ENCODE measurements at regions not wholly inside any gene's neighbourhood (a gene's known extent, or its start where the extent isn't known, plus 50 kb on each side); places are given as distances from the start of the nearest gene placed in this dataset.

DNA sequence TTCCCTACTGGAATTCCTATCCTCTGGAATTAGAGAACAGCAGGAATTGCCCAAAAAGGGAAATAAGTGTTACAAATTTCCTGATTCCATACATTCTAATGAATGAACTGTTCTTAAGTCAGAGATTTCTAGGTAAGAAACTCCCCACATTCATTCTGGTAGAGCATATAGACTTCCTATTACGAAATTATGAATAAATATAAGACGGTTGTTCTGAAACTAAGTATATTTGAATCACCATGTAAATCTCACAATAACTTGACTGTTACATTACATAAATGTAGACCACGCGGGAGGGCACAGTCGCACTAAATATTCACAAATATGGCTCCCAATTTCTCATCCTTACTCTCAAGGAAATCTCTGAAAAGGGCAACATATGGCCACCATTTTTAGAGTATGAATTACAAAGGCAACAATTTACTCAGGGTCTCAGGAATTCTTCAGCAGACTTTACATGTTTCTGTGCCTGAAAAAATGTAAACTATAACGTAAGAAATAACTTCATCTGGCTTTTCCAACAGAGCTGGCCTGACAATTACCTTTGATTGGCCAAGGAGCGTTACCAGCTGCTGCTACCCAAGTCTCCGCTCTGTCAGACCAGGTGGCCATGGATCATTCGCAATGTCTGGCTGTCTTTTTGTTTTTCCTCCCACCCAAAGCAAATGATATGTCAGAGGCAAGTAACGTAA is 115.8 kb downstream of the MPP7 start:
- TF ChIP-seq, protein P1, sequence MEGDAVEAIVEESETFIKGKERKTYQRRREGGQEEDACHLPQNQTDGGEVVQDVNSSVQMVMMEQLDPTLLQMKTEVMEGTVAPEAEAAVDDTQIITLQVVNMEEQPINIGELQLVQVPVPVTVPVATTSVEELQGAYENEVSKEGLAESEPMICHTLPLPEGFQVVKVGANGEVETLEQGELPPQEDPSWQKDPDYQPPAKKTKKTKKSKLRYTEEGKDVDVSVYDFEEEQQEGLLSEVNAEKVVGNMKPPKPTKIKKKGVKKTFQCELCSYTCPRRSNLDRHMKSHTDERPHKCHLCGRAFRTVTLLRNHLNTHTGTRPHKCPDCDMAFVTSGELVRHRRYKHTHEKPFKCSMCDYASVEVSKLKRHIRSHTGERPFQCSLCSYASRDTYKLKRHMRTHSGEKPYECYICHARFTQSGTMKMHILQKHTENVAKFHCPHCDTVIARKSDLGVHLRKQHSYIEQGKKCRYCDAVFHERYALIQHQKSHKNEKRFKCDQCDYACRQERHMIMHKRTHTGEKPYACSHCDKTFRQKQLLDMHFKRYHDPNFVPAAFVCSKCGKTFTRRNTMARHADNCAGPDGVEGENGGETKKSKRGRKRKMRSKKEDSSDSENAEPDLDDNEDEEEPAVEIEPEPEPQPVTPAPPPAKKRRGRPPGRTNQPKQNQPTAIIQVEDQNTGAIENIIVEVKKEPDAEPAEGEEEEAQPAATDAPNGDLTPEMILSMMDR (conservative IDR thresholded peaks at IDR 0.05), result no peak
- no peak for TF ChIP-seq ZFX (IDR thresholded peaks at IDR 0.05)
